Activated gamma-delta T cell treated with anti-CD3 and anti-CD28 coated beads, Interleukin-2, amount 50 U/mL, for 16 hours (primary cell): ENCODE measurements at regions not wholly inside any gene's neighbourhood (a gene's known extent, or its start where the extent isn't known, plus 50 kb on each side); places are given as distances from the start of the nearest gene placed in this dataset.

Experiments
- DNase-seq: peaks from one replicate; pipeline ENCODE4 v3.0.0-alpha.2; 2020; ENCODE audit warnings: low read depth

GRCh38 chr1:59151387-59151761 is 145.5 kb upstream of the FGGY start:
- DNase-seq, result no peak

- no peak for DNase-seq
These were observed 145.0 kb upstream of the FGGY start for GRCh38 chr1:59151860-59152259.

- DNase-seq, result no peak
These were observed 144.4 kb upstream of the FGGY start for GRCh38 chr1:59152511-59152910.

GRCh38 chr1:59154401-59154800 is 142.5 kb upstream of the FGGY start:
- DNase-seq, result no peak

GRCh38 chr1:59155351-59155750 is 141.5 kb upstream of the FGGY start:
- DNase-seq, result no peak

GRCh38 chr1:59156051-59156450 is 140.8 kb upstream of the FGGY start:
- no peak for DNase-seq

GRCh38 chr1:59156526-59157199 is 140.2 kb upstream of the FGGY start:
- no peak for DNase-seq

GRCh38 chr1:59158321-59158720 is 138.6 kb upstream of the FGGY start:
- no peak for DNase-seq

- no peak for DNase-seq
These were observed 137.2 kb upstream of the FGGY start for GRCh38 chr1:59159557-59160203.

- no peak for DNase-seq
These were observed 135.8 kb upstream of the FGGY start for GRCh38 chr1:59161136-59161535.

- DNase-seq, result no peak
These were observed 134.2 kb upstream of the FGGY start for GRCh38 chr1:59162665-59163064.

- DNase-seq, result no peak
These were observed 133.4 kb upstream of the FGGY start for GRCh38 chr1:59163268-59164092.

- no peak for DNase-seq
These were observed 132.5 kb upstream of the FGGY start for GRCh38 chr1:59164371-59164770.

- DNase-seq, result no peak
These were observed 131.5 kb upstream of the FGGY start for GRCh38 chr1:59165353-59165752.

- no peak for DNase-seq
These were observed 127.2 kb upstream of the FGGY start for GRCh38 chr1:59169703-59170102.

- DNase-seq, result no peak
These were observed 126.2 kb upstream of the FGGY start for GRCh38 chr1:59170659-59171058.

GRCh38 chr1:59171788-59172187 is 125.1 kb upstream of the FGGY start:
- no peak for DNase-seq

- DNase-seq, result no peak
These were observed 124.2 kb upstream of the FGGY start for GRCh38 chr1:59172693-59173092.

GRCh38 chr1:59173721-59174120 is 123.2 kb upstream of the FGGY start:
- no peak for DNase-seq

- no peak for DNase-seq
These were observed 120.4 kb upstream of the FGGY start for GRCh38 chr1:59176471-59176870.

GRCh38 chr1:59177756-59178155 is 119.1 kb upstream of the FGGY start:
- DNase-seq, result no peak

GRCh38 chr1:59178339-59179187 is 118.3 kb upstream of the FGGY start:
- DNase-seq, result no peak
